K562 (cell line): ENCODE measurements at regions not wholly inside any gene's neighbourhood (a gene's known extent, or its start where the extent isn't known, plus 50 kb on each side); places are given as distances from the start of the nearest gene placed in this dataset.

Experiments
- ATAC-seq: fragments of 200-7000 bp; cut with Tn5 transposase; 3 replicates; pipeline ENCODE4 v1.9.1; 2020; ENCODE audit warnings: moderate library complexity
- BruUV-seq: library from RNA; stranded (reverse); fragments of 400-500 nt; replicated peaks from 2 replicates; lab custom pipeline; 2021; lab: Mats Ljungman, UMichigan
- CTCF ChIA-PET: fragments of 300-600 bp; formaldehyde crosslinking; extraction: SDS; loops from one replicate; lab custom pipeline; 2021; ENCODE audit warnings: low intra/inter-chr PET ratio; lab: Yijun Ruan, JAX
- POLR2A ChIA-PET: fragments of 300-600, 350-650 bp; sonication (Branson Sonifier 250); formaldehyde crosslinking; extraction: SDS; loops from one replicate; lab custom pipeline; 2021; ENCODE audit warnings: antibody characterized with exemption, inconsistent platforms; lab: Yijun Ruan, JAX
- DNase-seq, 4 experiments: peaks; one replicate each; pipeline versions ENCODE4 v3.0.0 to v3.0.0-alpha.2; 2011 to 2018; ENCODE audit warnings: low spot score in 3 of 4, mixed read lengths in 3 of 4; ENCODE audit errors: extremely low read depth in 1 of 4
- FAIRE-seq: peaks from 2 replicates; lab custom pipeline; 2011; peaks lifted over from hg19 to GRCh38; lab: Jason Lieb, UNC
- H2AFZ ChIP-seq: 2 replicates; pipeline ENCODE4 v1.6.0; 2011; ENCODE audit warnings: low read depth, low read length, control low read depth, inconsistent platforms
- H3K27ac ChIP-seq: fragments of 200-600 bp; 3 replicates; pipeline ENCODE4 v1.8.0; 2011; ENCODE audit warnings: low read depth, mild to moderate bottlenecking, control low read depth, inconsistent platforms, low read length, moderate library complexity, mixed read lengths; ENCODE audit errors: extremely low read depth
- H3K27me3 ChIP-seq, 2 experiments: fragments of 300-600 bp in 1 of 2; 2 replicates in 1 of 2; 3 replicates in 1 of 2; pipeline versions ENCODE4 v1.6.0 to v1.8.0; 2011; ENCODE audit warnings: inconsistent platforms in 2 of 2, low read length in 2 of 2, mild to moderate bottlenecking in 1 of 2, mixed read lengths in 1 of 2, moderate library complexity in 1 of 2; ENCODE audit not compliant: control insufficient read depth in 2 of 2, insufficient read depth in 2 of 2
- H3K36me3 ChIP-seq: fragments of 300-600 bp; 3 replicates; pipeline ENCODE4 v1.8.0; 2011; ENCODE audit warnings: mild to moderate bottlenecking, low read length, inconsistent platforms; ENCODE audit not compliant: control insufficient read depth, insufficient read depth
- H3K4me1 ChIP-seq, 2 experiments: fragments of 200-600 bp in 1 of 2; replicated peaks in 1 of 2; 2 replicates in 1 of 2; 3 replicates in 1 of 2; pipeline versions ENCODE4 v1.5.1 to v1.8.0; 2011; ENCODE audit warnings: inconsistent platforms in 2 of 2, low read length in 2 of 2, mild to moderate bottlenecking in 1 of 2, mixed read lengths in 1 of 2, moderate library complexity in 1 of 2; ENCODE audit not compliant: control insufficient read depth in 2 of 2, insufficient read depth in 2 of 2
- H3K4me2 ChIP-seq: 2 replicates; pipeline ENCODE4 v1.6.1; 2011; ENCODE audit warnings: low read length, control low read depth, inconsistent platforms, mixed read lengths; ENCODE audit not compliant: insufficient read depth
- H3K4me3 ChIP-seq: fragments of 200-600 bp; sonication (generic), shearing (Covaris generic); 2 replicates; pipeline ENCODE4 v1.5.1; 2016; ENCODE audit warnings: control low read depth, inconsistent platforms
- H3K79me2 ChIP-seq: fragments of 200-600 bp; 3 replicates; pipeline ENCODE4 v1.8.0; 2011; ENCODE audit warnings: low read length, inconsistent platforms; ENCODE audit not compliant: control insufficient read depth, insufficient read depth
- H3K9ac ChIP-seq, 2 experiments: 2 replicates each; pipeline versions ENCODE4 v1.6.0 to v1.6.1; 2011; ENCODE audit warnings: low read depth in 2 of 2, low read length in 2 of 2, control low read depth in 1 of 2, inconsistent platforms in 1 of 2, mild to moderate bottlenecking in 1 of 2, mixed read lengths in 1 of 2; ENCODE audit not compliant: insufficient read depth in 1 of 2
- H3K9me1 ChIP-seq: one replicate; pipeline ENCODE4 v1.6.0; 2011; ENCODE audit warnings: inconsistent platforms, mild to moderate bottlenecking, low read length, moderate library complexity; ENCODE audit not compliant: control insufficient read depth, insufficient read depth
- H3K9me3 ChIP-seq: replicated peaks from 2 replicates; pipeline ENCODE4 v1.5.1; 2011; ENCODE audit warnings: low read depth, low read length, inconsistent platforms; ENCODE audit not compliant: control insufficient read depth, insufficient read depth
- H4K20me1 ChIP-seq: replicated peaks from 2 replicates; pipeline ENCODE4 v1.6.1; 2011; ENCODE audit warnings: low read length, inconsistent platforms, mixed read lengths; ENCODE audit not compliant: control insufficient read depth, insufficient read depth
- ARNT ChIP-seq, 2 experiments: fragments of 450-650 bp; IDR thresholded peaks; 2 replicates each; pipeline ENCODE4 v1.6.1; 2016; ENCODE audit warnings: mild to moderate bottlenecking in 1 of 2
- BDP1 ChIP-seq: IDR thresholded peaks from 3 replicates; pipeline ENCODE4 v1.6.1; 2011; ENCODE audit not compliant: insufficient read length, insufficient read depth
- EZH2 ChIP-seq: IDR thresholded peaks from 2 replicates; pipeline ENCODE4 v1.6.1; 2012; ENCODE audit warnings: low read depth, mild to moderate bottlenecking, inconsistent platforms, low read length, borderline replicate concordance
- MTA1 ChIP-seq: fragments of 450-650 bp; IDR thresholded peaks from 2 replicates; pipeline ENCODE4 v1.6.1; 2017; ENCODE audit warnings: borderline replicate concordance
- NFRKB ChIP-seq: fragments of 450-650 bp; IDR thresholded peaks from 2 replicates; pipeline ENCODE4 v1.6.1; 2016; ENCODE audit warnings: low read depth
- RBM39 ChIP-seq: fragments of 200-400 bp; formaldehyde crosslinking; optimal IDR thresholded peaks from 2 replicates; pipeline ENCODE3; 2018; ENCODE audit warnings: low read depth, low read length
- SIRT6 ChIP-seq: IDR thresholded peaks from one replicate; pipeline ENCODE4 v1.6.1; 2012; ENCODE audit warnings: low read depth, mild to moderate bottlenecking, control low read depth, inconsistent platforms, low read length, moderate library complexity
- SNRNP70 ChIP-seq: fragments of 200-400 bp; formaldehyde crosslinking; optimal IDR thresholded peaks from 2 replicates; pipeline ENCODE3; 2017; ENCODE audit warnings: low read depth, low read length
- TRIM24 ChIP-seq, 2 experiments: fragments of 450-650 bp; IDR thresholded peaks; 2 replicates each; pipeline ENCODE4 v1.6.1; 2016
- ZNF12 ChIP-seq: sonication (generic); formaldehyde crosslinking; IDR thresholded peaks from 2 replicates; pipeline ENCODE4 v1.4.0; 2020; ENCODE audit warnings: mild to moderate bottlenecking, missing genetic modification reagents
- ZNF217 ChIP-seq: sonication (generic); formaldehyde crosslinking; IDR thresholded peaks from 2 replicates; pipeline ENCODE4 v1.8.0; 2022; ENCODE audit warnings: mild to moderate bottlenecking, missing genetic modification reagents
- WGBS: fragments of 100-300 bp; shearing (Covaris generic); methylation state at CpG from one replicate; pipeline ENCODE4 v1.1.6; 2016; ENCODE audit warnings: low coverage, mixed read lengths; ENCODE audit not compliant: insufficient coverage; ENCODE audit errors: missing lambda C conversion rate; 5-methylcytosine and 5-hydroxymethylcytosine counted together
- in situ Hi-C: fragments of 300-500 bp; cut with MboI; formaldehyde crosslinking; loops from 4 replicates; pipeline ENCODE4 v1.15.0; 2018; ENCODE audit warnings: inconsistent platforms, mixed read lengths
- intact Hi-C: fragments of 100-400 bp; cut with micrococcal nuclease; formaldehyde crosslinking; loops from 2 replicates; pipeline ENCODE4 v1.14.2; 2022
- TF ChIP-seq, protein P1 (sequence below): sonication (generic); formaldehyde crosslinking; IDR thresholded peaks from 2 replicates; pipeline ENCODE4 v1.9.0; 2022; ENCODE audit warnings: mild to moderate bottlenecking, missing genetic modification reagents

DNA sequence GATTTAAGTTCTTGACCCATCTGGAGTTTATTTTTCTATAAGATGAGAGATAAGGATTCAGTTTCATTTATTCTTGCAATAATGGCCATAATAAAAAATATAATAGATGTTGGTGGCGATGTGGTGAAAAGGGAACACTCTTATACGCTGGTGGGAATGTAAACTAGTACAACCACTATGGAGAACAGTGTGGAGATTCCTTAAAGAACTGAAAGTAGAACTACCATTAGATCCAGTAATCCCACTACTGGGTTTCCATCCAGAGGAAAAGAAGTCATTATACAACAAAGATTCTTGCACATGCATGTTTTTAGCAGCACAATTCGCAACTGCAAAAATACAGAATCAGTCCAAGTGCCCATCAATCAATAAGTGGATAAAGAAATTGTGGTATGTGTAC, 1040.5 kb upstream of the GYPC start:
- DNase-seq (no peak), ATAC-seq (no peak), FAIRE-seq (no peak)
- H3K4me2 ChIP-seq: no peak overlapping the region
- ChIA-PET CTCF (no interaction called here), POLR2A (no interaction called here)
- no peak overlapping the region for H3K4me3 ChIP-seq
- 0% methylated on average over 3 of the region's 3 CpGs for WGBS
- H3K9ac ChIP-seq: no peak overlapping the region
- no TSS peak for BruUV-seq
- H4K20me1 ChIP-seq: no peaks in the 10 kb centered on the region
- H3K9me1 ChIP-seq: no peaks in the 10 kb centered on the region
- H3K9me3 ChIP-seq: no peaks in the 10 kb centered on the region
- TF ChIP-seq MTA1: no peak
- TF ChIP-seq BDP1: no peak
- no peak for TF ChIP-seq ZNF12
- no peak for TF ChIP-seq NFRKB
- TF ChIP-seq, protein P1, sequence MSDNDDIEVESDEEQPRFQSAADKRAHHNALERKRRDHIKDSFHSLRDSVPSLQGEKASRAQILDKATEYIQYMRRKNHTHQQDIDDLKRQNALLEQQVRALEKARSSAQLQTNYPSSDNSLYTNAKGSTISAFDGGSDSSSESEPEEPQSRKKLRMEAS (CRISPR knock-in tag): no peak
- TF ChIP-seq TRIM24 (IDR thresholded peaks at IDR 0.05): no peak
- no peak for TF ChIP-seq ZNF217 (CRISPR knock-in tag)
- TF ChIP-seq RBM39: no peak
- no peak for TF ChIP-seq EZH2
- no peak for TF ChIP-seq ARNT (IDR thresholded peaks at IDR 0.05)
- TF ChIP-seq SNRNP70: no peak
- TF ChIP-seq SIRT6: no peak
- no peaks in the 10 kb centered on the region for H3K79me2 ChIP-seq
- intact Hi-C loops (no loop called here), in situ Hi-C loops (no loop called here)
- H3K27me3 ChIP-seq: no peaks in the 10 kb centered on the region
- no peaks in the 10 kb centered on the region for H3K4me1 ChIP-seq
- no peak overlapping the region for H2AFZ ChIP-seq
- no peaks in the 10 kb centered on the region for H3K36me3 ChIP-seq
- no peak overlapping the region for H3K27ac ChIP-seq
